Activated naive CD8-positive, alpha-beta T cell treated with anti-CD3 and anti-CD28 coated beads, Interleukin-2, amount 10 ng/mL, durations not matched to agents 7 days and 5 days (primary cell): ENCODE measurements at regions not wholly inside any gene's neighbourhood (a gene's known extent, or its start where the extent isn't known, plus 50 kb on each side); places are given as distances from the start of the nearest gene placed in this dataset.

Source experiments
- ATAC-seq: fragments of 150-1000 bp; cut with Tn5 transposase; one replicate; pipeline ENCODE4 v1.10.0; 2021; ENCODE audit warnings: low read depth, moderate library complexity
- POLR2A ChIA-PET: fragments of 350-600 bp; sonication (Branson Sonifier 250); formaldehyde crosslinking; loops from one replicate; lab custom pipeline; 2021; ENCODE audit warnings: antibody characterized with exemption; lab: Charles Lee
- DNase-seq: peaks from one replicate; pipeline ENCODE4 v3.0.0; 2021
- H3K27ac Mint-ChIP-seq: one replicate; pipeline ENCODE4 v1.8.0; 2022; ENCODE audit warnings: mild to moderate bottlenecking, mixed read lengths
- H3K27me3 Mint-ChIP-seq: one replicate; pipeline ENCODE4 v1.8.0; 2022; ENCODE audit warnings: mild to moderate bottlenecking, moderate library complexity, mixed read lengths
- H3K36me3 Mint-ChIP-seq: one replicate; pipeline ENCODE4 v1.8.0; 2021; ENCODE audit warnings: mild to moderate bottlenecking, mixed read lengths
- H3K4me1 Mint-ChIP-seq: one replicate; pipeline ENCODE4 v1.8.0; 2021; ENCODE audit warnings: mixed read lengths
- H3K4me3 Mint-ChIP-seq: one replicate; pipeline ENCODE4 v1.8.0; 2022; ENCODE audit warnings: mild to moderate bottlenecking, moderate library complexity, mixed read lengths
- H3K9me3 Mint-ChIP-seq: one replicate; pipeline ENCODE4 v1.8.0; 2021; ENCODE audit warnings: mixed read lengths

DNA sequence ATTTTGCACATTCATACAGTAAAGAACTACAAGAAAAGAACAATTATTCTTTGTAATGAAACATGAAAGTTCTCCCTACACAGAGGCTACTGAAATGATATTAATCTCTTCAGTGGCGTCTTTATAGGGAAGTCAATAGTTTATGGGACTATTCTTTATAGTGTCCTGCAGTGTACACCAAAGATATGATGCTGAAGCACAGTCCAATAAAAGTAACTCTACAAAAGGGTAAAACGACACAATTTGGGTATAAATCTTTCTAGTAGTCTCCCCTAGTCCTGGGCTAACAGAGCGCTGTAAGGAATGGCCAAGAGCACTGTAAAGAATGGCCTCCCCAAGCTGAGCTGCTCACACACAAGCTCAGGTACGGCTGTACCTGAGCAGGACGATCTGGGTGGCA, 101.1 kb upstream of the FUNDC1 start:
- no peak overlapping the region for H3K27ac Mint-ChIP-seq
- H3K4me3 Mint-ChIP-seq = no peak overlapping the region

DNA sequence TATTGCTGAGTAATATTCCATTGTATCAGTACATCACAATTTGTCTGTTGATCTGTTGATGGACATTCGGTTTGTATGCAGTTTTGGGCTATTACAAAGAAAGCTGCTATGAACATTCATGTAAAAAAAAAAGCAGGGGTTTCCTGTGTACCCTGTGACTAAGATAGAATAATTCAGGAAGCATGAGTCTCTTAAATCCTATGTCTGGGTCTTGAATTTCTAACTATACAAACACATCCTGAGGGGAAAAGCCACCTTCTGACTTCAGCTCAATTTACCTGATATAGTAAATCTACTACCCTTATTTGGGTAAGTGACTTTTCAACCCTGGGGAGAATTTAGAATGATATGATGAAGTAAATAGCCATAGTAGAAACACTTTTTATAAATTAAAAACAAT, 94.6 kb upstream of the FUNDC1 start:
- no peak for ATAC-seq
- Mint-ChIP-seq H3K27ac (no peak overlapping the region), H3K36me3 (no peaks in the 10 kb centered on the region), H3K4me1 (no peaks in the 10 kb centered on the region), H3K4me3 (no peak overlapping the region), H3K9me3 (no peaks in the 10 kb centered on the region), H3K27me3 (no peaks in the 10 kb centered on the region)
- POLR2A ChIA-PET = no interaction called here
- no peak for DNase-seq

More for the DNA sequence above, 101.1 kb upstream of the FUNDC1 start:
- H3K36me3 Mint-ChIP-seq = no peaks in the 10 kb centered on the region
- no peaks in the 10 kb centered on the region for H3K9me3 Mint-ChIP-seq
- POLR2A ChIA-PET = no interaction called here
- ATAC-seq (no peak), DNase-seq (no peak)
- H3K4me1 Mint-ChIP-seq = no peaks in the 10 kb centered on the region
- H3K27me3 Mint-ChIP-seq = no peaks in the 10 kb centered on the region

DNA sequence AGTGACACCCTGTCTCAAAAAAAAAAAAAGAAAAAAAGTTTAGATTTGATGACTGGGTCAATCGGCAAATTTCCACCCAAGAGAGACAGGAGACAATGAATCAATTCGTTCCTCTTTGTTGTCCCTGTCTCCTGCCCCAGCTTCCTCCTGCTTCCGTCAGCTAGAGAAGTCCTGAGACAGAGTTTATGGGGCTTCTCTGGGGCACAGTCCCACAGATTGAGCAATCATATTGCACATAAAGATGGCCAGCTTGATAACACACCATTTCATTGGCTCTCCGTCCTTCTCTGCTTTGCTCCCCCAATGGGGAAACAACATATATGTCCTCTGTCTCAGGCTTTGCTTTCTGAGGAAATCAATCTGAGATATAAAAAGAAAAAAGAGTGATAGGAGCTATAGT, 78.4 kb upstream of the FUNDC1 start:
- Mint-ChIP-seq H3K27me3 (no peaks in the 10 kb centered on the region), H3K27ac (no peak overlapping the region), H3K4me3 (no peak overlapping the region), H3K36me3 (no peaks in the 10 kb centered on the region), H3K4me1 (no peaks in the 10 kb centered on the region), H3K9me3 (no peaks in the 10 kb centered on the region)
- ATAC-seq (no peak), DNase-seq (no peak)
- POLR2A ChIA-PET = no interaction called here

DNA sequence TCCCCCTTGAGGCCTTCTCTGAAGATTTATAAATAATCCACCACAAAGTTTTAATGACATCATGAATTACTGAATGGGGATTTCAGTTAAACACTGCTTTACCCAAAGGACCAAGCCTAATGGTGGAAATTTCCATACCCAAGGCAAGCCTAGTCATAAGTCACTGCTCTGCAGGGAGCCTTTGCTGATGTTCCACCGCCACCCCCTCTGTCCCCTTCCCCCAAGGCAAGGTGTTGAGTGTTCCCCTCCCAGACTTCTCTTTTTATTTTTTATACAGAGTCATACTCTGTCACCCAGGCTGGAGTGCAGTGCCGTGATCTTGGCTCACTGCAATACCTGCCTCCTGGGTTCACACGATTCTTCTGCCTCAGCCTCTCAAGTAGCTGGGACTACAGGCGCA, 76.4 kb upstream of the FUNDC1 start:
- Mint-ChIP-seq H3K4me1 (no peaks in the 10 kb centered on the region), H3K27me3 (no peaks in the 10 kb centered on the region), H3K4me3 (no peak overlapping the region), H3K9me3 (no peaks in the 10 kb centered on the region), H3K27ac (no peak overlapping the region), H3K36me3 (no peaks in the 10 kb centered on the region)
- ATAC-seq (no peak), DNase-seq (no peak)
- POLR2A ChIA-PET = no interaction called here

DNA sequence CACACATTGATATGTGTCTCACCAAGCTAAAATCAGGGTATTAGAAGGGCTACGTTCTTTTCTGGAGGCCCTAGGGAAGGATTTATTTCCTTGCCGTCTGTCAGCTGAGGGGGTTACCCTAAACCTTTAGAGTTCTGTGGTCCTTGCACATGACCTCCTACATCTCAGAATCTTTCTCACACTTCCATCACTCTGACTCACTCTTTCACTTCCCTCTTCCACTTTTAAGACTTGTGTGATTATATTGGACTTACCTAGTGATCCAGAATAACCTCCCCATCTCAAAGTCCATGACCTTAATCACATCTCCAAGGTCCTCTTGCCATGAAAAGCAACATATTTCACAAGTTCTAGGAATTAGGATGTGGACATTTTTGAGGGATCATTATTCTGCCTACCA, 53.6 kb upstream of the FUNDC1 start:
- no peaks in the 10 kb centered on the region for H3K36me3 Mint-ChIP-seq
- peaks cover 2% of the 10 kb centered on the region for H3K9me3 Mint-ChIP-seq
- POLR2A ChIA-PET = no interaction called here
- ATAC-seq (no peak), DNase-seq (no peak)
- H3K4me3 Mint-ChIP-seq = no peak overlapping the region
- H3K4me1 Mint-ChIP-seq = no peaks in the 10 kb centered on the region
- no peaks in the 10 kb centered on the region for H3K27me3 Mint-ChIP-seq
- no peak overlapping the region for H3K27ac Mint-ChIP-seq
